Duodenal mucosa (tissue), 2 donors: ENCODE measurements at regions not wholly inside any gene's neighbourhood (a gene's known extent, or its start where the extent isn't known, plus 50 kb on each side); places are given as distances from the start of the nearest gene placed in this dataset.
"Not testable (repeated sequence)": the region's sequence is repeated elsewhere in the genome, so short reads cannot be mapped to it uniquely, and the experiment has no call there.

Experiments
- H3K27ac ChIP-seq: one replicate; pipeline ENCODE4 v1.7.0; 2013; ENCODE audit warnings: low read depth, low read length
- H3K27me3 ChIP-seq, 2 donors: one replicate each; pipeline ENCODE4 v1.7.0; 2013; ENCODE audit warnings: low read length in 2 of 2, control low read depth in 1 of 2; ENCODE audit not compliant: insufficient read depth in 2 of 2, control insufficient read depth in 1 of 2
- H3K36me3 ChIP-seq, 2 donors: one replicate each; pipeline ENCODE4 v1.7.0; 2013; ENCODE audit warnings: low read length in 2 of 2, control low read depth in 1 of 2; ENCODE audit not compliant: insufficient read depth in 2 of 2, control insufficient read depth in 1 of 2
- H3K4me1 ChIP-seq, 2 donors: one replicate each; pipeline ENCODE4 v1.7.0; 2013; ENCODE audit warnings: low read length in 2 of 2, control low read depth in 1 of 2; ENCODE audit not compliant: insufficient read depth in 2 of 2, control insufficient read depth in 1 of 2
- H3K4me3 ChIP-seq, 2 donors: one replicate each; pipeline ENCODE4 v1.7.0; 2013; ENCODE audit warnings: low read length in 2 of 2, low read depth in 1 of 2
- H3K9ac ChIP-seq, 2 donors: one replicate each; pipeline ENCODE4 v1.7.0; 2013; ENCODE audit warnings: low read length in 2 of 2, low read depth in 1 of 2
- H3K9me3 ChIP-seq, 2 donors: one replicate each; pipeline ENCODE4 v1.7.0; 2013; ENCODE audit warnings: low read length in 2 of 2, control low read depth in 1 of 2; ENCODE audit not compliant: control insufficient read depth in 1 of 2

GRCh38 chr4:110400086-110400485 is 75.9 kb upstream of the ENPEP start:
- Histone ChIP-seq H3K4me1 (peaks cover 8 to 14% of the 10 kb centered on the region in 2 donors), H3K9ac (no peak overlapping the region), H3K9me3 (no peaks in the 10 kb centered on the region), H3K27ac (no peak overlapping the region), H3K36me3 (no peaks in the 10 kb centered on the region), H3K27me3 (no peaks in the 10 kb centered on the region), H3K4me3 (no peak overlapping the region)

DNA sequence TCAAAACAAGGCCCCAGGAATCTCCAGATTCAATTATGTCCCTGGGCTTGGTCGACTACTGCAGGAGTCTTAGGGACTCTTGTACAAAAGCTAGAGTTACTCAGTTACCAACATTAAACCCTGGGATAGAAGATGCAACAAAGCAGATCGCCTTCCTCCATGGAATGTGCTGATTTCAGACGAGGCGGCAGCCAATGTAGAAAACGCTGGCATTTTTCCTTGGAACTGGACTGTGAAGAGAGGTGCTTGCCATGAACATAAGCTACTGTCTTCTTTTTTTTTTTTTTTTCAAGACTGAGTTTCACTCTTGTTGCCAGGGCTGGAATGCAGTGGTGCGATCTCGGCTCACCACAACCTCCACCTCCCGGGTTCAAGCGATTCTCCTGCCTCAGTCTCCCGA is 76.9 kb upstream of the ENPEP start:
- not testable (repeated sequence) for H3K4me3 ChIP-seq, H3K27me3 ChIP-seq, H3K9ac ChIP-seq, H3K27ac ChIP-seq, H3K36me3 ChIP-seq, H3K9me3 ChIP-seq
- H3K4me1 ChIP-seq: peaks cover 15 to 22% of the 10 kb centered on the region in 2 donors

DNA sequence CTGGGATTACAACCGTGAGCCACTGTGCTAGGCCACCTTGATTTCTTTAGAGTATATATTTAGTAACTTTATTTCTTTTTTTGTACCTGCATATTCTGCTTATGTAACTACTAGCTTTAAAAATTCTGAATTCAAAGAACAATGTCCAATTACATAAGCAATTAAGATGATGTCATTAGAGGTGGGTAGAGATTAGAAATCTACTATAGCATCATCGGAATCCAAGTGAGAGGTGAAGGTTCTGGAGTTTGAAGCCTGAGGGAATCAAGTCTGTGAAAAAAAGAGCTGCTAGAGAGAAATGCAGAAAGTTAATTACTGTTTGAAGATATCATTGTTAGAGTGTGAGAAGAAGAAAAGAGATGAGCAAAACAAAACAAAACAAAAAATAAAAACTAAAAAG is 79.0 kb upstream of the ENPEP start:
- H3K9ac ChIP-seq: no peak overlapping the region
- H3K27ac ChIP-seq: no peak overlapping the region
- no peaks in the 10 kb centered on the region for H3K9me3 ChIP-seq
- peaks cover 15 to 28% of the 10 kb centered on the region in 2 donors for H3K4me1 ChIP-seq
- no peak overlapping the region for H3K4me3 ChIP-seq
- H3K36me3 ChIP-seq: no peaks in the 10 kb centered on the region
- H3K27me3 ChIP-seq: no peaks in the 10 kb centered on the region

DNA sequence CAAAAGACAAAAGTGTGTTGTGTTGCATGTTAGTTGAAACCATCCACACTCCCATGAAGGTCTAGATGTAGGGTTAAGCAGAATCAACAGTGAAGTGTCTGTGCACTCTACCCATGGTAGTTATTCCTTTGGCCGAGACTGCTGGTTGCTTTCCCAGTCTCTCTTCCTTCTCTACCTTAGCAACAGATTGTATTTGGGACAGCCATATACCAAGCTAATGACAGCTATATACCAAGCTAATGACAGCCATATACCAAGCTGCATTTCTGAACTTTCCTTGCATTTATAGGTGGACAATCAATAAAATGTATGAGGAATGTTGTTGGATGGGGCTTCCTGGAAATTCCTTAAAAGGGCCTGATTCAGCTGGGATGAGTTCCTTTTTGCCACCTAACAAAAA is 80.5 kb upstream of the ENPEP start:
- H3K27ac ChIP-seq: no peak overlapping the region

DNA sequence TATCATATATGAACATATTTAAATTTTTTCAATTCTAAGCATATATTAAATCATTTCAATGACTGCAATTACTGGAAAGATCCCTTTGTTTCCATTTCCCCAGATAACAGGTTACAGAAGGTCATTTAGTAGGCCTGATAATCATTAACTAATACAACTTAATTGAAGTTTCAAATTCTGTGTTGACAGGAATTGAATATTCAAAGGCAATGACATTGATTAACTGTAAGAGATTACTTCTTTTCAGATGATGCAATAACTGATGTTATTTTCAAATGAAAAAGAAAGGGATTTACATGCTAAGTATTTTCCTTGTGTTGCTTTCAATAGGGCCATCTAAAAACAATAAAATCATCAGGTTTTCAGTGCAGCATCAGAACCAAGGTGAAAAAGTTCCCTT is 81.1 kb upstream of the ENPEP start:
- Histone ChIP-seq H3K27me3 (no peaks in the 10 kb centered on the region), H3K36me3 (no peaks in the 10 kb centered on the region), H3K9me3 (no peaks in the 10 kb centered on the region), H3K4me3 (no peak overlapping the region), H3K27ac (no peak overlapping the region), H3K9ac (no peak overlapping the region), H3K4me1 (peaks cover 15 to 28% of the 10 kb centered on the region in 2 donors)

More for the DNA sequence above, 80.5 kb upstream of the ENPEP start:
- H3K4me3 ChIP-seq: no peak overlapping the region
- peaks cover 15 to 28% of the 10 kb centered on the region in 2 donors for H3K4me1 ChIP-seq
- no peak overlapping the region for H3K9ac ChIP-seq
- H3K36me3 ChIP-seq: no peaks in the 10 kb centered on the region
- no peaks in the 10 kb centered on the region for H3K9me3 ChIP-seq
- no peaks in the 10 kb centered on the region for H3K27me3 ChIP-seq

DNA sequence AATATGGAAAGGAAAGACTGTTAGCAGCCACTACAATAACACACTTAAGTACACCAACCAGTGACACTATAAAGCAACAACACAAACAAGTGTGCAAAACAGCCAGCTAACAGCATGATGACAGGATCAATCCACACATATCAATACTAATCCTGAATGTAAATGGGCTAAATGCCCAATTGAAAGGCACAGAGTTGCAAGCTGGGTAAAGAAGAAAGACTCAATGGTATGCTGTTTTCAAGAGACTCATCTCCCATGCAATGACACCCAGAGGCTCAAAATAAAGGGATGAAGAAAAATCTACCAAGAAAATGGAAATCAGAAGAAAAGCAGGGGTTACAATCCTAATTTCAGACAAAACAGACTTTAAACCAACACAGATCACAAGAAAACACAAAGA is 94.2 kb upstream of the ENPEP start:
- Histone ChIP-seq H3K9me3 (peaks cover 2 to 10% of the 10 kb centered on the region in 2 donors), H3K27ac (no peak overlapping the region), H3K4me1 (no peaks in the 10 kb centered on the region), H3K36me3 (no peaks in the 10 kb centered on the region), H3K4me3 (no peak overlapping the region), H3K27me3 (no peaks in the 10 kb centered on the region), H3K9ac (no peak overlapping the region)

DNA sequence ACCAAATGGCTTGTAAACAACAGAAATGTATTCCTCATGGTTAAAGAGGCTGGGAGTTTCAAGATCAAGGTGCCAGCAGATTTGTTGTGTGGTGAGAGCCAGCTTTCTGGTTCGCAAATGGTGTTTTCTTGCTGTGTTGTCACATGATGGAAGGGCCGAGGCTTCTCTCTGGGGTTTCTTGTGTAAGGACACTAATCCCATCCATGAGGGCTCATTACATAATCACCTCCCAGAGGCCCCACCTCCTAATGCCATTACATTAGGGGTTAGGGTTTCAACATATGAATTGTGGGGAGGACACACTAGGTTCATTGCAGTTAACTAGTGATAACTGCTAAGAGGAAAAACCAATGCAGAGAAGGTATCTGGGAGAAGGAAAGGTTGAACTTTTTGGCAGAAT is 103.5 kb upstream of the ENPEP start:
- Histone ChIP-seq H3K27me3 (no peaks in the 10 kb centered on the region), H3K36me3 (no peaks in the 10 kb centered on the region), H3K4me1 (no peaks in the 10 kb centered on the region), H3K9me3 (no peaks in the 10 kb centered on the region), H3K9ac (no peak overlapping the region), H3K27ac (no peak overlapping the region), H3K4me3 (no peak overlapping the region)

GRCh38 chr4:110371016-110371770 is 104.8 kb upstream of the ENPEP start:
- H3K36me3 ChIP-seq: no peaks in the 10 kb centered on the region
- H3K4me3 ChIP-seq: no peak overlapping the region
- no peak overlapping the region for H3K27ac ChIP-seq
- no peak overlapping the region for H3K9ac ChIP-seq
- no peaks in the 10 kb centered on the region for H3K27me3 ChIP-seq
- no peaks in the 10 kb centered on the region for H3K9me3 ChIP-seq
- no peaks in the 10 kb centered on the region for H3K4me1 ChIP-seq

DNA sequence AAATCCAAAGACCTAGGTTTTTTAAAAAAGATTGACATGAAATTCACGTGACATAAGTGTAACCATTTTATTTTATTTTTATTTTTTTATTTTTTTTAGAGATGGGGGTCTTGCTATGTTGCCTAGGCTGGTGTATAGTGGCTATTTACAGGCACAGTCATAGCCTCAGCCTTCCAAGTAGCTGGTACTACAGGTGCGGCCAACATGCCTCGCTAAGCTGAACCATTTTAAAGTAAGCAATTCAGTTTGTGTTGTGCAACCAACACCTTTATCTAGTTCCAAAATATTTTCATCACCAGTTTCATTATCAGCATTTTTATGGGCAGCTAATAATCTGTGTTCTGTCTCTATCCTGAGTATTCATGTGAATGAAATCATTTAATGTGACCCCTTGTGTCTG is 107.5 kb upstream of the ENPEP start:
- Histone ChIP-seq H3K9me3 (no peaks in the 10 kb centered on the region), H3K27me3 (no peaks in the 10 kb centered on the region), H3K9ac (no peak overlapping the region), H3K4me1 (peaks cover 6 to 10% of the 10 kb centered on the region in 2 donors), H3K4me3 (no peak overlapping the region), H3K27ac (no peak overlapping the region), H3K36me3 (no peaks in the 10 kb centered on the region)

DNA sequence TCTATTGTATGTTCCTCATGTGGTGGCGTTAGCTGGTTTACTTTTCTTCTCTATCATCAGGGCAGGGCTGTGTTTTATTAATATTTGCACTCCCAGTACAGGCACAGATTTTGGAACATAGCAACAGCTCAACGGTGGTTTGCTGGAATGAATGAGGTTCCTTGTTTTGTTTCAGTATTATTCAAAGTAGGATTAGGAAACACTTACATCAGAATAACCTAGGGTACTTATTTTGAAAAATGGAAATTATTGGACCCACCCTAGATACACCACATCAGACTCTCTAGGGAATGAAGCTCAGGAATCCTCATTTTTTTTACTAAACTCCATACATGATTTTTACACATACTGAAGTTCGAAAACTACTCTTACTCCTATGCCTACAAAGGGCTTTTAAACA is 108.8 kb upstream of the ENPEP start:
- Histone ChIP-seq H3K36me3 (no peaks in the 10 kb centered on the region), H3K27me3 (no peaks in the 10 kb centered on the region), H3K9ac (no peak overlapping the region), H3K4me3 (no peak overlapping the region), H3K27ac (no peak overlapping the region), H3K4me1 (peaks cover 6 to 10% of the 10 kb centered on the region in 2 donors), H3K9me3 (no peaks in the 10 kb centered on the region)
